ENCODE measurements at regions not wholly inside any gene's neighbourhood (a gene's known extent, or its start where the extent isn't known, plus 50 kb on each side); places are given as distances from the start of the nearest gene placed in this dataset.
"Not testable (repeated sequence)": the region's sequence is repeated elsewhere in the genome, so short reads cannot be mapped to it uniquely, and the experiment has no call there.

DNA sequence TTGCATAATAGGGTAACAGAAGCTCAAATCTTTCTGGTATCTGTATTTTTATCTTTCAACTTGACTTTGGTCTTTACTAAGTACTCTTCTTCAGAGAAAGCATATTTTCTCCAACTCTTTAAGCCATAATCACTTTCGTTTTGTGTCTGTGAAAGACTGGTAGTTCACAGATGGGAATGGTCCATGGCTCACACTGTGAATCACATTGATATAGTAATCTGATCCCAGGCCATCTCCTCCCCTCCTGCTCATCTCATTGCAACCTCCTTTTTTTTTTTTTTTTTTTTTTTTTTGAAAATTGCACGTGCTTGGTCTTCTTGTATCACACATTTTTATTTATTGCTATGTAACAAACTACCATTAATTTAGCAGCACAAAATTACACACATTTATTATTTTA is 694.5 kb upstream of the SLIT2 start:
- Histone ChIP-seq H3K27ac (replicated peaks) (no peak overlapping the region), H3K27me3 (ENCODE audit: insufficient read depth, poor library complexity, severe bottlenecking) (no peaks in the 10 kb centered on the region), H3K4me3 (replicated peaks; ENCODE audit: insufficient read depth, low read length) (no peak overlapping the region)
- no peak for DNase-seq (ENCODE audit: low read depth in 1 of 2, low spot score in 1 of 2)
- TF ChIP-seq GABPA (IDR thresholded peaks at IDR 0.05; ENCODE audit: low read depth) (no peak), SPI1 (IDR thresholded peaks at IDR 0.05; ENCODE audit: borderline replicate concordance, low read depth) (no peak)

DNA sequence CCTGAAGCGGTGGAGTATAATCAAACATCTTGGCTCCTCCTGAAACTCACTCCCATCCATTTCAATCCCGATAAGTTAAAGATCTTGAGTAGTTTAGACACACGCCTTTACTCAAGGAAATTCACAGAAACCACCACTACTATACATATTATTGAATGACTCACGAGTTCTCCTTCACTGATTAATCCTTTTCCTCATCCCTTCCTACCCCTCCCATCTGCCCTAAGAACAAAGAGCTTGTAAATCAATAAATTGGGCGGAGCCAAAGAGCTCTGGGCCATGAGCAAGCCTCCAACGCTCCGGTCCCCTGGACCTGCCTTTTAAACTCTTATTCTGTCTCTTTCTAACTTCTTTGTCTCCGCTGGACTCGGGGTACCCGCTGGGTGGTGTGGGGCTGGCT is 695.4 kb upstream of the SLIT2 start:
- H3K27me3 ChIP-seq (ENCODE audit: insufficient read depth, poor library complexity, severe bottlenecking); DNase-seq (ENCODE audit: low read depth in 1 of 2, low spot score in 1 of 2); H3K4me3 ChIP-seq (replicated peaks; ENCODE audit: insufficient read depth, low read length); H3K27ac ChIP-seq (replicated peaks): not testable (repeated sequence)

DNA sequence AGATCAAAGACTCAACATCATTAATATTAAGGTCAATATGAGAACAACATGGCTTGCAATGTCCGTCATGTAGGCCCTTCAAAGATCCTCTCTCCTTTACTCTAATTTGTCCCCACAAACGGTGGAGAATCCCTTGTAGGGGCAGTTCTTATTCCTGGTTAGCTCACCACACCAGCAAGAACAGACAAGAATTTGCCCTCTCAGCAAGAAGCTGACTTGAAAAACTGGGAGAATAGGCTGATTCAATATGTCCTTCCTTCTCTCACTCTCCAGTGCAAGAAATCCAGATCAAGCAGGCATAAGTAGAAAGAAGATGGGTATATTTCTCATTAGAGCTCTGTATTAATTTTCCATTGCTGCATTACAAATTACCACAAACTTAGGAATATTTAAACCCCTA is 704.2 kb upstream of the SLIT2 start:
- no peak overlapping the region for H3K27ac ChIP-seq (replicated peaks)
- TF ChIP-seq, protein P1, sequence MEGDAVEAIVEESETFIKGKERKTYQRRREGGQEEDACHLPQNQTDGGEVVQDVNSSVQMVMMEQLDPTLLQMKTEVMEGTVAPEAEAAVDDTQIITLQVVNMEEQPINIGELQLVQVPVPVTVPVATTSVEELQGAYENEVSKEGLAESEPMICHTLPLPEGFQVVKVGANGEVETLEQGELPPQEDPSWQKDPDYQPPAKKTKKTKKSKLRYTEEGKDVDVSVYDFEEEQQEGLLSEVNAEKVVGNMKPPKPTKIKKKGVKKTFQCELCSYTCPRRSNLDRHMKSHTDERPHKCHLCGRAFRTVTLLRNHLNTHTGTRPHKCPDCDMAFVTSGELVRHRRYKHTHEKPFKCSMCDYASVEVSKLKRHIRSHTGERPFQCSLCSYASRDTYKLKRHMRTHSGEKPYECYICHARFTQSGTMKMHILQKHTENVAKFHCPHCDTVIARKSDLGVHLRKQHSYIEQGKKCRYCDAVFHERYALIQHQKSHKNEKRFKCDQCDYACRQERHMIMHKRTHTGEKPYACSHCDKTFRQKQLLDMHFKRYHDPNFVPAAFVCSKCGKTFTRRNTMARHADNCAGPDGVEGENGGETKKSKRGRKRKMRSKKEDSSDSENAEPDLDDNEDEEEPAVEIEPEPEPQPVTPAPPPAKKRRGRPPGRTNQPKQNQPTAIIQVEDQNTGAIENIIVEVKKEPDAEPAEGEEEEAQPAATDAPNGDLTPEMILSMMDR (IDR thresholded peaks at IDR 0.05; ENCODE audit: insufficient read depth, low read length) = no peak
- no peak for TF ChIP-seq SPI1 (IDR thresholded peaks at IDR 0.05; ENCODE audit: borderline replicate concordance, low read depth)
- TF ChIP-seq GABPA (IDR thresholded peaks at IDR 0.05; ENCODE audit: low read depth) = no peak
- TF ChIP-seq POLR2AphosphoS5 (IDR thresholded peaks at IDR 0.05; ENCODE audit: low read depth) = no peak
- TF ChIP-seq, protein P2, sequence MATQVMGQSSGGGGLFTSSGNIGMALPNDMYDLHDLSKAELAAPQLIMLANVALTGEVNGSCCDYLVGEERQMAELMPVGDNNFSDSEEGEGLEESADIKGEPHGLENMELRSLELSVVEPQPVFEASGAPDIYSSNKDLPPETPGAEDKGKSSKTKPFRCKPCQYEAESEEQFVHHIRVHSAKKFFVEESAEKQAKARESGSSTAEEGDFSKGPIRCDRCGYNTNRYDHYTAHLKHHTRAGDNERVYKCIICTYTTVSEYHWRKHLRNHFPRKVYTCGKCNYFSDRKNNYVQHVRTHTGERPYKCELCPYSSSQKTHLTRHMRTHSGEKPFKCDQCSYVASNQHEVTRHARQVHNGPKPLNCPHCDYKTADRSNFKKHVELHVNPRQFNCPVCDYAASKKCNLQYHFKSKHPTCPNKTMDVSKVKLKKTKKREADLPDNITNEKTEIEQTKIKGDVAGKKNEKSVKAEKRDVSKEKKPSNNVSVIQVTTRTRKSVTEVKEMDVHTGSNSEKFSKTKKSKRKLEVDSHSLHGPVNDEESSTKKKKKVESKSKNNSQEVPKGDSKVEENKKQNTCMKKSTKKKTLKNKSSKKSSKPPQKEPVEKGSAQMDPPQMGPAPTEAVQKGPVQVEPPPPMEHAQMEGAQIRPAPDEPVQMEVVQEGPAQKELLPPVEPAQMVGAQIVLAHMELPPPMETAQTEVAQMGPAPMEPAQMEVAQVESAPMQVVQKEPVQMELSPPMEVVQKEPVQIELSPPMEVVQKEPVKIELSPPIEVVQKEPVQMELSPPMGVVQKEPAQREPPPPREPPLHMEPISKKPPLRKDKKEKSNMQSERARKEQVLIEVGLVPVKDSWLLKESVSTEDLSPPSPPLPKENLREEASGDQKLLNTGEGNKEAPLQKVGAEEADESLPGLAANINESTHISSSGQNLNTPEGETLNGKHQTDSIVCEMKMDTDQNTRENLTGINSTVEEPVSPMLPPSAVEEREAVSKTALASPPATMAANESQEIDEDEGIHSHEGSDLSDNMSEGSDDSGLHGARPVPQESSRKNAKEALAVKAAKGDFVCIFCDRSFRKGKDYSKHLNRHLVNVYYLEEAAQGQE (IDR thresholded peaks at IDR 0.05; ENCODE audit: insufficient replicate concordance, low read depth) = no peak
- no peaks in the 10 kb centered on the region for H3K27me3 ChIP-seq (ENCODE audit: insufficient read depth, poor library complexity, severe bottlenecking)
- no peak overlapping the region for H3K4me3 ChIP-seq (replicated peaks; ENCODE audit: insufficient read depth, low read length)
- DNase-seq (ENCODE audit: low read depth in 1 of 2, low spot score in 1 of 2) = no peak

DNA sequence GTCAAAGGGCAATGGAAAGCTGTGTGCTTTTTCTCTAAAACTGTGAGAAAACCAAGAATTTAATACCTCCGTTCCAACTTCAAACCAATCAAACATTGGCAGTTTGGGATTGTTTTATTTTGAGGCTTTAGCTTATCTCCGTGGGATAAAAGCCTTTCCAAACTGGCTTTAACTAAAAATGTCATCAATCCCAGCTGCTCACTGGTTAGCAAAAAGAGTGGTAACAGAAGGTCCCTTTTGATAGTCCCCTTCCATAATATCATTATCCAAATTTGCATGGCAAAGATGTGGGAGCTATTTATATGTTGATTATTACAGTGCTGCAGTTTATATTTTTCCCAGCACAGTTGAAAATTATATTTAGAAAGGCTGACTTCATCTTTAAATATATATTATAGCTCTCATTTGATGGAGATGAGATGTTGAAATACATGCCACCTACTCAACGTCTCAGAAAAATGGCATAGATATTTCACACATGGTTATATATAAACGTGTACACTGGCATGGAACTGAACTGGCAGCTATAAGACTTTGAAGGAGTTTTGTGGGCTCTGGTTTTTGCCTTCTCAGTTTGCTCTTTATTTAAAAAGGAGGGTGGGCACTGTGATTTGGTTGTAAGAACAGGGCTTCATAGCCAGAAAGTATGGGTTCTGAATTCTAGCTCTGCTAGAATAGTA is 707.1 kb upstream of the SLIT2 start:
- Histone ChIP-seq H3K4me3 (replicated peaks; ENCODE audit: insufficient read depth, low read length) (no peak overlapping the region), H3K27me3 (ENCODE audit: insufficient read depth, poor library complexity, severe bottlenecking) (no peaks in the 10 kb centered on the region), H3K27ac (replicated peaks) (no peak overlapping the region)
- TF ChIP-seq, protein P2 (IDR thresholded peaks at IDR 0.05; ENCODE audit: insufficient replicate concordance, low read depth) = no peak
- no peak for TF ChIP-seq GABPA (IDR thresholded peaks at IDR 0.05; ENCODE audit: low read depth)
- TF ChIP-seq, protein P1 (IDR thresholded peaks at IDR 0.05; ENCODE audit: insufficient read depth, low read length) = no peak
- no peak for TF ChIP-seq SPI1 (IDR thresholded peaks at IDR 0.05; ENCODE audit: borderline replicate concordance, low read depth)
- TF ChIP-seq POLR2AphosphoS5 (IDR thresholded peaks at IDR 0.05; ENCODE audit: low read depth) = no peak
- DNase-seq (ENCODE audit: low read depth in 1 of 2, low spot score in 1 of 2) = no peak

All from HL-60 (cell line).